K562 (cell line): ENCODE measurements at regions not wholly inside any gene's neighbourhood (a gene's known extent, or its start where the extent isn't known, plus 50 kb on each side); places are given as distances from the start of the nearest gene placed in this dataset.

Experiments used
- GATA2 ChIP-seq: sonication (generic); formaldehyde crosslinking; IDR thresholded peaks from 2 replicates; pipeline ENCODE4 v1.4.0; 2020; ENCODE audit warnings: mild to moderate bottlenecking, missing genetic modification reagents
- HDAC6 ChIP-seq: IDR thresholded peaks from 2 replicates; pipeline ENCODE4 v1.6.1; 2012; ENCODE audit warnings: low read depth, mild to moderate bottlenecking, control low read depth, inconsistent platforms, low read length, moderate library complexity
- POLR2A ChIP-seq: fragments of 450-650 bp; conservative IDR thresholded peaks from 2 replicates; pipeline ENCODE4 v1.6.1; 2016
- ZBTB17 ChIP-seq: fragments of 450-650 bp; formaldehyde crosslinking; IDR thresholded peaks from 2 replicates; pipeline ENCODE4 v1.4.0; 2020; ENCODE audit warnings: mild to moderate bottlenecking
- ZBTB33 ChIP-seq: sonication (generic); formaldehyde crosslinking; IDR thresholded peaks from 2 replicates; pipeline ENCODE4 v1.8.1; 2023; ENCODE audit warnings: mild to moderate bottlenecking, missing genetic modification reagents
- TF ChIP-seq, protein P1 (sequence below), 3 experiments: IDR thresholded peaks in 2 of 3; conservative IDR thresholded peaks in 1 of 3; 2 replicates each; pipeline ENCODE4 v1.5.1; 2011 to 2012; ENCODE audit warnings: low read length in 3 of 3, mild to moderate bottlenecking in 3 of 3, control low read depth in 2 of 3, improper control_type of control experiment in 1 of 3, inconsistent platforms in 1 of 3, low read depth in 1 of 3, mixed read lengths in 1 of 3, moderate library complexity in 1 of 3; ENCODE audit not compliant: insufficient read depth in 2 of 3
- TF ChIP-seq, protein P2 (sequence below): fragments of 250-450 bp; sonication (Bioruptor Pico); IDR thresholded peaks from 2 replicates; pipeline ENCODE4 v1.8.0; 2021; ENCODE audit warnings: moderate library complexity, mild to moderate bottlenecking, inconsistent platforms

GRCh38 chr15:31477301-31477700 is 150.7 kb downstream of the KLF13 start:
- TF ChIP-seq, protein P1, sequence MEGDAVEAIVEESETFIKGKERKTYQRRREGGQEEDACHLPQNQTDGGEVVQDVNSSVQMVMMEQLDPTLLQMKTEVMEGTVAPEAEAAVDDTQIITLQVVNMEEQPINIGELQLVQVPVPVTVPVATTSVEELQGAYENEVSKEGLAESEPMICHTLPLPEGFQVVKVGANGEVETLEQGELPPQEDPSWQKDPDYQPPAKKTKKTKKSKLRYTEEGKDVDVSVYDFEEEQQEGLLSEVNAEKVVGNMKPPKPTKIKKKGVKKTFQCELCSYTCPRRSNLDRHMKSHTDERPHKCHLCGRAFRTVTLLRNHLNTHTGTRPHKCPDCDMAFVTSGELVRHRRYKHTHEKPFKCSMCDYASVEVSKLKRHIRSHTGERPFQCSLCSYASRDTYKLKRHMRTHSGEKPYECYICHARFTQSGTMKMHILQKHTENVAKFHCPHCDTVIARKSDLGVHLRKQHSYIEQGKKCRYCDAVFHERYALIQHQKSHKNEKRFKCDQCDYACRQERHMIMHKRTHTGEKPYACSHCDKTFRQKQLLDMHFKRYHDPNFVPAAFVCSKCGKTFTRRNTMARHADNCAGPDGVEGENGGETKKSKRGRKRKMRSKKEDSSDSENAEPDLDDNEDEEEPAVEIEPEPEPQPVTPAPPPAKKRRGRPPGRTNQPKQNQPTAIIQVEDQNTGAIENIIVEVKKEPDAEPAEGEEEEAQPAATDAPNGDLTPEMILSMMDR (IDR thresholded peaks at IDR 0.05 in 2 of 3, conservative IDR thresholded peaks at IDR 0.05 in 1 of 3; ENCODE audit: insufficient read depth in 2 of 3, low read depth in 1 of 3, low read length in 3 of 3), result no peak
- TF ChIP-seq GATA2 (no peak), ZBTB17 (CRISPR knock-in tag) (no peak), ZBTB33 (no peak), HDAC6 (no peak), POLR2A (no peak)
- TF ChIP-seq, protein P2, sequence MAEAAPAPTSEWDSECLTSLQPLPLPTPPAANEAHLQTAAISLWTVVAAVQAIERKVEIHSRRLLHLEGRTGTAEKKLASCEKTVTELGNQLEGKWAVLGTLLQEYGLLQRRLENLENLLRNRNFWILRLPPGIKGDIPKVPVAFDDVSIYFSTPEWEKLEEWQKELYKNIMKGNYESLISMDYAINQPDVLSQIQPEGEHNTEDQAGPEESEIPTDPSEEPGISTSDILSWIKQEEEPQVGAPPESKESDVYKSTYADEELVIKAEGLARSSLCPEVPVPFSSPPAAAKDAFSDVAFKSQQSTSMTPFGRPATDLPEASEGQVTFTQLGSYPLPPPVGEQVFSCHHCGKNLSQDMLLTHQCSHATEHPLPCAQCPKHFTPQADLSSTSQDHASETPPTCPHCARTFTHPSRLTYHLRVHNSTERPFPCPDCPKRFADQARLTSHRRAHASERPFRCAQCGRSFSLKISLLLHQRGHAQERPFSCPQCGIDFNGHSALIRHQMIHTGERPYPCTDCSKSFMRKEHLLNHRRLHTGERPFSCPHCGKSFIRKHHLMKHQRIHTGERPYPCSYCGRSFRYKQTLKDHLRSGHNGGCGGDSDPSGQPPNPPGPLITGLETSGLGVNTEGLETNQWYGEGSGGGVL, result no peak
